ENCODE measurements at regions not wholly inside any gene's neighbourhood (a gene's known extent, or its start where the extent isn't known, plus 50 kb on each side); places are given as distances from the start of the nearest gene placed in this dataset.

DNA sequence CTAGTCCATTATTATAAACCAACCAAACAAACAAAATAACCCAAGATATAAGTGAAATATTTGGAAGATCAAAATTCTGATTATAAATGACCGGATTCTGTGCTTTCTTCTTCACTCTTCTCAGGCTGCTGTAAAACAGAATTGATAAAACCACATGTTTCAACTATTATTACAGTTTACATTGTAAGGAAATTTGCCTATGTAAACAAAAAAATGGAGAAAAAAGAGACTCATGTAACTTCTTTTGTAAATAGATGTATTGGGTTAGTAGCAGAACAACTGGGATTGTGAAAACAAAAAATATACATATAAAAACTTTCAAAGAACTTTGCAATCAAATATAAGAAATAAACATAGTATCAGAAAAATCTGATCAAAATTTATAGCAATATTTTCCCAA is 295.2 kb upstream of the CCDC179 start:
- no peak for TF ChIP-seq CTCF (IDR thresholded peaks at IDR 0.05)
- no peak for TF ChIP-seq EZH2 (IDR thresholded peaks at IDR 0.05)

Measured in neural progenitor cell (in vitro differentiated cells).